Testis (tissue), 2 donors: ENCODE measurements at regions not wholly inside any gene's neighbourhood (a gene's known extent, or its start where the extent isn't known, plus 50 kb on each side); places are given as distances from the start of the nearest gene placed in this dataset.

ENCODE experiments used
- DNase-seq: peaks from one replicate; pipeline ENCODE4 v3.0.0-alpha.2; 2019
- H3K27ac ChIP-seq, 2 donors: fragments of 200-600 bp; sonication (generic); one replicate each; pipeline ENCODE4 v1.5.1; 2019
- H3K27me3 ChIP-seq: fragments of 200-600 bp; sonication (generic); one replicate; pipeline ENCODE4 v1.5.1; 2019
- H3K36me3 ChIP-seq: fragments of 200-600 bp; sonication (generic); one replicate; pipeline ENCODE4 v1.5.1; 2017; ENCODE audit warnings: low read depth; ENCODE audit errors: missing control alignments
- H3K4me1 ChIP-seq: fragments of 200-600 bp; sonication (generic); one replicate; pipeline ENCODE4 v1.5.1; 2019
- H3K4me3 ChIP-seq, 2 donors: fragments of 200-600 bp; sonication (generic); one replicate each; pipeline ENCODE4 v1.5.1; 2017 to 2019
- H3K9me3 ChIP-seq: fragments of 200-600 bp; sonication (generic); one replicate; pipeline ENCODE4 v1.5.1; 2017
- POLR2A ChIP-seq: fragments of 450-650 bp; IDR thresholded peaks from one replicate; pipeline ENCODE4 v1.6.1; 2017; ENCODE audit warnings: antibody characterized with exemption, mild to moderate bottlenecking, moderate library complexity
- WGBS, 2 donors: methylation state at CpG; one replicate each; pipeline ENCODE4 v1.1.5; 2018; 5-methylcytosine and 5-hydroxymethylcytosine counted together
- intact Hi-C: fragments of 100-400 bp; cut with DNase I; formaldehyde crosslinking; loops from one replicate; pipeline ENCODE4 v1.15.1; 2023; ENCODE audit warnings: low total_unique reads
- TF ChIP-seq, protein P1 (sequence below), 3 experiments: fragments of 450-650 bp in 2 of 3; fragments of 200-600 bp in 1 of 3; sonication (generic) in 1 of 3; IDR thresholded peaks; one replicate each; pipeline ENCODE4 v1.5.1; 2016 to 2019; ENCODE audit warnings: antibody characterized with exemption in 3 of 3, mild to moderate bottlenecking in 2 of 3, moderate library complexity in 1 of 3

DNA sequence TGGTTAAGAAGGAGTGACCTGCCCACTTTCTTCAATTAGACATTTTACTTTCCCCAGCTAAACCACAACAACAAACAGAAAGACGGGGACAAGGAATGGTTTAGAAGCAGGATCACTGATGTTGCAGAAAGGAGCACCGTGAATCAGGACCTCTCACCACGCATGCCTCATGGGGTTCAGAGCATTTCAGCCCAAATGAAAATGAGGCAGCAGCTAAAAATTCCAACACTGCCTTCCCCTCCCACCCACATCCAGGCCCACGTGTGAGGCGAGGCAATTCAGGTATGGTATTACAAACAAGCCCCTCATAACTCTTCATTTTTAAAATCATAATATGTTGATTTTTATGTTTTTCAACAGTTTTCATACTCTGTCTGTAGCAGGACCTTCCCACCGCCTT, 194.1 kb upstream of the ARID1B start:
- Histone ChIP-seq H3K36me3 (no peaks in the 10 kb centered on the region), H3K9me3 (no peaks in the 10 kb centered on the region), H3K4me3 (no peak overlapping the region), H3K27me3 (no peaks in the 10 kb centered on the region), H3K27ac (no peak overlapping the region), H3K4me1 (no peaks in the 10 kb centered on the region)
- intact Hi-C loops, result no loop called here
- TF ChIP-seq, protein P1, sequence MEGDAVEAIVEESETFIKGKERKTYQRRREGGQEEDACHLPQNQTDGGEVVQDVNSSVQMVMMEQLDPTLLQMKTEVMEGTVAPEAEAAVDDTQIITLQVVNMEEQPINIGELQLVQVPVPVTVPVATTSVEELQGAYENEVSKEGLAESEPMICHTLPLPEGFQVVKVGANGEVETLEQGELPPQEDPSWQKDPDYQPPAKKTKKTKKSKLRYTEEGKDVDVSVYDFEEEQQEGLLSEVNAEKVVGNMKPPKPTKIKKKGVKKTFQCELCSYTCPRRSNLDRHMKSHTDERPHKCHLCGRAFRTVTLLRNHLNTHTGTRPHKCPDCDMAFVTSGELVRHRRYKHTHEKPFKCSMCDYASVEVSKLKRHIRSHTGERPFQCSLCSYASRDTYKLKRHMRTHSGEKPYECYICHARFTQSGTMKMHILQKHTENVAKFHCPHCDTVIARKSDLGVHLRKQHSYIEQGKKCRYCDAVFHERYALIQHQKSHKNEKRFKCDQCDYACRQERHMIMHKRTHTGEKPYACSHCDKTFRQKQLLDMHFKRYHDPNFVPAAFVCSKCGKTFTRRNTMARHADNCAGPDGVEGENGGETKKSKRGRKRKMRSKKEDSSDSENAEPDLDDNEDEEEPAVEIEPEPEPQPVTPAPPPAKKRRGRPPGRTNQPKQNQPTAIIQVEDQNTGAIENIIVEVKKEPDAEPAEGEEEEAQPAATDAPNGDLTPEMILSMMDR (IDR thresholded peaks at IDR 0.05), result no peak
- TF ChIP-seq POLR2A, result no peak
- 72 to 88% methylated on average over 6 of the region's 6 CpGs for WGBS, 2 donors
- no peak for DNase-seq

DNA sequence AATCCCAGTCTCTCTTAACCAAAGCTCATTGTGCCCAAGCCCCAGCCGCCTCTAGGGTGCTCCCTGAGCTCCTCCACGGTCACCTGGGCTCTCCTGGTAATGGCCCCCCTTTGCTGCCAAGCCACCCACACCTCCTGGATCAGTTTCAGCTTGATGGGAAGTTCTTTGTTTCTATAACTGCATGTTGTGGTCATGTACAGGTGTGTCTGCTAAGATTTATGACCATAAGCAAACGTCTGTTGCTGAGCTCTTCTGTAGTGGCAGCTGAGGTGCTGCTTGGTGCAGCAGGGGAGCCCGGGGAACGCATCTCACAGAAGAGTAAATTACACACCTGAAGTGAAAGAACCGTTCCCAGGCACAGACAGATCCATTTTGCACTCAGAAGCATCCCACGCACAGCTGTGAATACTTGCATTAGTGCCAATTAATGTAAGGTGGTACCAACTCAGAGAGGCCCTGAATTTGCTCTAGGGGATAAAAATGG, 194.6 kb upstream of the ARID1B start:
- DNase-seq, result no peak
- 54% methylated on average over 7 of the region's 7 CpGs for WGBS, 2 donors
- no peak overlapping the region for H3K27ac ChIP-seq
- H3K36me3 ChIP-seq, result no peaks in the 10 kb centered on the region
- H3K9me3 ChIP-seq, result no peaks in the 10 kb centered on the region
- H3K27me3 ChIP-seq, result no peaks in the 10 kb centered on the region
- H3K4me3 ChIP-seq, result no peak overlapping the region
- TF ChIP-seq, protein P1 (IDR thresholded peaks at IDR 0.05), result no peak
- TF ChIP-seq POLR2A, result no peak
- no peaks in the 10 kb centered on the region for H3K4me1 ChIP-seq
- intact Hi-C loops, result no loop called here

DNA sequence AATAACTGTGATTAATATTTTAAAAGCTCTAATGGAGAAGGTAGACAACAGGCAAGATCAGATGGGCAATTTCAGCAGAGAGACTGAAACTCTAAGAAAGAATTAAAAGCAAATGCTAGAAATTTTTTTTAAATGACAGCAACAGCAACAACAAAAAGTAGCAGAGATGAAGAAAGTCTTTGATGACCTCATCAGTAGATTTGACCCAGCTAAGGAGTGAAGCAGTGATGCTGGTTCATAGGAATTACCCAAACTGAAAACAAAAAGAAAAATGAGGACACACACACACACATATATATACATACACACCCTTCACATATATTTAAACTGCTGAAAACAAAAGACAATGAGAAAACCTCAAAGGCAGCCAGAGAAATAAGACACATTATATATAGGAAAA, 197.6 kb upstream of the ARID1B start:
- Histone ChIP-seq H3K27ac (no peak overlapping the region), H3K4me1 (no peaks in the 10 kb centered on the region), H3K4me3 (no peak overlapping the region), H3K27me3 (no peaks in the 10 kb centered on the region), H3K9me3 (no peaks in the 10 kb centered on the region), H3K36me3 (no peaks in the 10 kb centered on the region)
- DNase-seq, result no peak
- intact Hi-C loops, result no loop called here
- TF ChIP-seq, protein P1 (IDR thresholded peaks at IDR 0.05), result no peak
- no peak for TF ChIP-seq POLR2A

DNA sequence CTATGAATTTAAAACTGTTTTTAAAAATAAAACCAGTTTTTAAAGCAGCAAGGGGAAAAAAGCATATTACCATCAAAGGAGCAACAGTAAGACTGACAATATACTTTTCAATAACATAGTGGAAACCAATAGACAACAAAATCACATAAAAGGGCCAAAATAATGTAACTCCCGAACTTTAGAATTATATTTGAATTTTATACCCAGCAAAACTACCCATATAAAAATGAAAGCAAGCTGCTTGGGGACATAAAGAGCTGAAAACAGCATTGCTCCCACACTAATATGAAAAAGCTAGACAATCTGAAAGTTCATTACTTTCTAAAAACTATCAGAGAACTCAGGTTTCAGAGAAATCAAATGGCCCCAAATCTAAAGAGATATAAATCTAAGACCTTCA, 199.4 kb upstream of the ARID1B start:
- no peak overlapping the region for H3K27ac ChIP-seq
- H3K4me1 ChIP-seq, result no peaks in the 10 kb centered on the region
- no peaks in the 10 kb centered on the region for H3K27me3 ChIP-seq
- DNase-seq, result no peak
- 90 to 100% methylated on average over 1 of the region's 1 CpG for WGBS, 2 donors
- TF ChIP-seq, protein P1 (IDR thresholded peaks at IDR 0.05), result no peak
- TF ChIP-seq POLR2A, result no peak
- intact Hi-C loops, result no loop called here
- H3K4me3 ChIP-seq, result no peak overlapping the region
- H3K9me3 ChIP-seq, result no peaks in the 10 kb centered on the region
- H3K36me3 ChIP-seq, result no peaks in the 10 kb centered on the region

DNA sequence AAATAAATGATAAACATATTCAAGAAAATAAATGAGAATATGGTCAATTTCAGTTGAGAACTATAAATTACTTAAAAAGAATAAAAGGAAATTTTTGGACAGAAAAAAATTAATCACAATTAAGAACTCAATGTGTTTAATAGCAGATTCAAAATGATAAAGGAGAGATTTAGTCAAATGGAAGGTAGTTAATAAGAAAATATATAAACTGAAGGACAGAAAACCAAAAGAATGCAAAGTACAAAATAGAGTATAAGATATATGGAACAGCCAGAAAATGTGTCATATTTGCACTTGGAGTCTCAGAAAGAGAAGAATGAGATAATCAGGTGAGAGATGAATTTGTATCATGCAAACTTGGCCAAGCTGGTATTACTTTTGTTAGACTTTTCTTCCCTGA, 201.8 kb upstream of the ARID1B start:
- no peak for DNase-seq
- H3K27ac ChIP-seq, result no peak overlapping the region
- intact Hi-C loops, result no loop called here
- TF ChIP-seq, protein P1 (IDR thresholded peaks at IDR 0.05), result no peak
- TF ChIP-seq POLR2A, result no peak
- H3K9me3 ChIP-seq, result no peaks in the 10 kb centered on the region
- H3K27me3 ChIP-seq, result no peaks in the 10 kb centered on the region
- no peaks in the 10 kb centered on the region for H3K4me1 ChIP-seq
- H3K4me3 ChIP-seq, result no peak overlapping the region
- no peaks in the 10 kb centered on the region for H3K36me3 ChIP-seq
